ENCODE measurements at regions not wholly inside any gene's neighbourhood (a gene's known extent, or its start where the extent isn't known, plus 50 kb on each side); places are given as distances from the start of the nearest gene placed in this dataset.

GRCh38 chr15:97836003-97836402, 124.5 kb upstream of the ARRDC4 start:
- no peak for FAIRE-seq
- H3K9me3 ChIP-seq, result no peaks in the 10 kb centered on the region
- TF ChIP-seq, protein P1, sequence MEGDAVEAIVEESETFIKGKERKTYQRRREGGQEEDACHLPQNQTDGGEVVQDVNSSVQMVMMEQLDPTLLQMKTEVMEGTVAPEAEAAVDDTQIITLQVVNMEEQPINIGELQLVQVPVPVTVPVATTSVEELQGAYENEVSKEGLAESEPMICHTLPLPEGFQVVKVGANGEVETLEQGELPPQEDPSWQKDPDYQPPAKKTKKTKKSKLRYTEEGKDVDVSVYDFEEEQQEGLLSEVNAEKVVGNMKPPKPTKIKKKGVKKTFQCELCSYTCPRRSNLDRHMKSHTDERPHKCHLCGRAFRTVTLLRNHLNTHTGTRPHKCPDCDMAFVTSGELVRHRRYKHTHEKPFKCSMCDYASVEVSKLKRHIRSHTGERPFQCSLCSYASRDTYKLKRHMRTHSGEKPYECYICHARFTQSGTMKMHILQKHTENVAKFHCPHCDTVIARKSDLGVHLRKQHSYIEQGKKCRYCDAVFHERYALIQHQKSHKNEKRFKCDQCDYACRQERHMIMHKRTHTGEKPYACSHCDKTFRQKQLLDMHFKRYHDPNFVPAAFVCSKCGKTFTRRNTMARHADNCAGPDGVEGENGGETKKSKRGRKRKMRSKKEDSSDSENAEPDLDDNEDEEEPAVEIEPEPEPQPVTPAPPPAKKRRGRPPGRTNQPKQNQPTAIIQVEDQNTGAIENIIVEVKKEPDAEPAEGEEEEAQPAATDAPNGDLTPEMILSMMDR (IDR thresholded peaks at IDR 0.05), result no peak
- H3K27me3 ChIP-seq, result no peaks in the 10 kb centered on the region
- no peaks in the 10 kb centered on the region for H3K36me3 ChIP-seq
- ATAC-seq, result no peak
- H3K27ac ChIP-seq, result no peak overlapping the region
- H3K4me3 ChIP-seq, result no peak overlapping the region
- 66 to 67% methylated on average over 4 of the region's 4 CpGs for whole genome bisulfite sequencing, 2 donors
- H3K4me1 ChIP-seq, result no peaks in the 10 kb centered on the region
- DNase-seq, result no peak
- intact Hi-C loops (cut with DNase I), result no loop called here

GRCh38 chr15:97837896-97838295, 122.6 kb upstream of the ARRDC4 start:
- FAIRE-seq, result no peak
- ATAC-seq, result no peak

GRCh38 chr15:97838606-97839210, 121.8 kb upstream of the ARRDC4 start:
- Histone ChIP-seq H3K4me1 (no peaks in the 10 kb centered on the region), H3K4me3 (no peak overlapping the region), H3K36me3 (no peaks in the 10 kb centered on the region), H3K27ac (no peak overlapping the region), H3K27me3 (no peaks in the 10 kb centered on the region), H3K9me3 (no peaks in the 10 kb centered on the region)
- FAIRE-seq (no peak), ATAC-seq (no peak), DNase-seq (no peak)
- intact Hi-C loops (cut with DNase I), result no loop called here
- 61 to 63% methylated on average over 16 of the region's 16 CpGs for WGBS, 2 donors
- TF ChIP-seq, protein P1 (IDR thresholded peaks at IDR 0.05), result no peak

More at GRCh38 chr15:97837896-97838295, 122.6 kb upstream of the ARRDC4 start:
- Histone ChIP-seq H3K4me1 (no peaks in the 10 kb centered on the region), H3K36me3 (no peaks in the 10 kb centered on the region), H3K27ac (no peak overlapping the region), H3K9me3 (no peaks in the 10 kb centered on the region), H3K27me3 (no peaks in the 10 kb centered on the region), H3K4me3 (no peak overlapping the region)
- no peak for DNase-seq
- WGBS, 2 donors, result 55 to 57% methylated on average over 5 of the region's 5 CpGs
- TF ChIP-seq, protein P1 (IDR thresholded peaks at IDR 0.05), result no peak
- intact Hi-C loops (cut with DNase I), result no loop called here

DNA sequence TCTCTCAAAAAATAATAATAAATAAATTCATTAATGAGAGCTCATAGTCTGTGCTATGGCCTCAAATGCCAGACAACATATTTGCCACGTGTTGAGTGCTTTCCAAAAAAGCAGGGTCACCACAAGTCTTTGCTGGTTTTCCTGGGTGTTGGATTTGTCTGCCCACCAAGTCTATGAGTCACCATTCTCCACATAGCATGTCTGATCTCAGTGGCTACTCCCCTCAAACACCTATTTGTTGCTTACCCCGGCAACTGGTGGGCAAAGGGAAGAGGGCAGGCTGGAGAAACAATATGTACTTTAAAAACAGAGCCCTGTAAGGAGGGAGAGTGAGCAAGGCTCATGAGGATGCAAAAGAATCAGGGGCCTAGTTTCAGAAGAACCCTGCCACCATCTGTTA, 120.0 kb upstream of the ARRDC4 start:
- ATAC-seq (no peak), DNase-seq (no peak), FAIRE-seq (no peak)
- H3K27ac ChIP-seq, result no peak overlapping the region
- no peaks in the 10 kb centered on the region for H3K4me1 ChIP-seq
- H3K4me3 ChIP-seq, result no peak overlapping the region
- intact Hi-C loops (cut with DNase I), result no loop called here
- H3K9me3 ChIP-seq, result no peaks in the 10 kb centered on the region
- no peaks in the 10 kb centered on the region for H3K27me3 ChIP-seq
- TF ChIP-seq, protein P1 (IDR thresholded peaks at IDR 0.05), result no peak
- 68 to 83% methylated on average over 2 of the region's 2 CpGs for WGBS, 2 donors
- no peaks in the 10 kb centered on the region for H3K36me3 ChIP-seq

DNA sequence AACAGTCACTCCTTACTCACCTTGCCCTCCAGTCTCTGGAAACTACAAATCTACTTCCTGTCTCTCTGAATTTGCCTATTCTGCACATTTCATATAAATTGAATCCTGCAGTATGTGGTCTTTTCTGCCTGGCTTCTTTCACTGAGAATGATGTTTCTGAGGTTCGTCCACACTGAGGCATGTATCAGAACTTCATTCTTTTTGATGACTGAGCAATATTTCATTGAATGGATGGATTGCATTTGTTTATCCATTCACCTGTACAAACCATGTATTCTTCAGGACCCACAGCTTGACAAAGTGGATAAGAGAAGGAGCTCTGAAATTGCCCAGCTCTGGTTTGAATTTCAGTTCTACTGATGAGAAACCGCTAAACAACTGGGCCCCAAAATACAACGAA, 118.9 kb upstream of the ARRDC4 start:
- DNase-seq (no peak), FAIRE-seq (no peak), ATAC-seq (no peak)
- intact Hi-C loops (cut with DNase I), result no loop called here
- H3K27me3 ChIP-seq, result no peaks in the 10 kb centered on the region
- no peaks in the 10 kb centered on the region for H3K9me3 ChIP-seq
- WGBS, 2 donors, result 82 to 88% methylated on average over 3 of the region's 3 CpGs
- TF ChIP-seq, protein P1 (IDR thresholded peaks at IDR 0.05), result no peak
- H3K27ac ChIP-seq, result no peak overlapping the region
- H3K4me3 ChIP-seq, result no peak overlapping the region
- H3K4me1 ChIP-seq, result no peaks in the 10 kb centered on the region
- H3K36me3 ChIP-seq, result no peaks in the 10 kb centered on the region
